ENCODE measurements at regions not wholly inside any gene's neighbourhood (a gene's known extent, or its start where the extent isn't known, plus 50 kb on each side); places are given as distances from the start of the nearest gene placed in this dataset.
"Not testable (repeated sequence)": the region's sequence is repeated elsewhere in the genome, so short reads cannot be mapped to it uniquely, and the experiment has no call there.

GRCh38 chr2:221915926-221916325 is 343.8 kb upstream of the EPHA4 start:
- DNase-seq (ENCODE audit: low spot score), result no peak

DNA sequence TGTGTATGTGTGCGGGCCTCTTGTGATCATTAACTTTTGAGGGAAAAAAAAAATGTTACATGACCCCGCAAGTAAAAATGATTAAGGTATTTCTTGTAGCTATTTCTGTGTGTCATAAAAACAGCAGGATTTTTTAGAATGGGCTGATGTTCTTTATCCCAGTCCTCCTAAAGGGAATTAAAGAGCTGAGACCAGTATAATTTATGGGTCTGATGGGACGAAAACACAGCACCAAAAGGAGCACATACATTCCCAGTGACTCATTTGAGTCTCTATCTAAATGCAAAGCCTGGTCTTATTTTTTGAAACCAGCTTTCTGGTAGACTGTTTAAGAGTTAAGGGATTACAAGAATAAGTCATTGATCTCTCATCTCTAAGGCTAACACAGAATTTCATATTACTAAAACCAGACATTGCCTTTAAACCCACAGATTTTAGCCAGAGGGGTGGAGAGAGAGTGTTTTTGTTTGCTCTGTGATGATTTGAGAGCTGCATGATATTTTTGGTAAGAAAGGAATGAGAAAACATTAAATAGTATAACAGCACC is 342.3 kb upstream of the EPHA4 start:
- DNase-seq (ENCODE audit: low spot score), result no peak

- DNase-seq (ENCODE audit: low spot score), result no peak
Measured at GRCh38 chr2:221911890-221912289, 339.8 kb upstream of the EPHA4 start.

GRCh38 chr2:221911321-221911720 is 339.2 kb upstream of the EPHA4 start:
- no peak for DNase-seq (ENCODE audit: low spot score)

DNA sequence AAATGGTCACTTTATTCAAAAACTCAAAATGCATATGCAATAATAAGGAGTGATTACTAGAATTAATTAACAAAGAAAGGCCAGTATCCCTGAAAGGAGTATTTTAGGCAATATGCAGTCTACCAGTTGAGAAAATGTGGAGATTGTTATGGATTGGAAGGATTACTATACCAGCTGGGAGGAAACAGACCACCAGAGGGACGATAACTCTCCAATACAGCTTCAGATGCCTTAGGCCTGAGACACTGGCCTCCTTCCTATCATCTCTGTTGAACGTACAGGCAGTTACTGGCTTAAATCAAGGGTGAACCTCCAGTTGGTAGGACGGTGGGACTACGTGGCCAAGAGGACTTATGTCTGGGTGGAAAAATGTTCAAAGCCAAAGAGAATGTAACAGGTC is 336.4 kb upstream of the EPHA4 start:
- DNase-seq (ENCODE audit: low spot score), result no peak

- no peak for DNase-seq (ENCODE audit: low spot score)
Measured at GRCh38 chr2:221897718-221898117, 325.6 kb upstream of the EPHA4 start.

DNA sequence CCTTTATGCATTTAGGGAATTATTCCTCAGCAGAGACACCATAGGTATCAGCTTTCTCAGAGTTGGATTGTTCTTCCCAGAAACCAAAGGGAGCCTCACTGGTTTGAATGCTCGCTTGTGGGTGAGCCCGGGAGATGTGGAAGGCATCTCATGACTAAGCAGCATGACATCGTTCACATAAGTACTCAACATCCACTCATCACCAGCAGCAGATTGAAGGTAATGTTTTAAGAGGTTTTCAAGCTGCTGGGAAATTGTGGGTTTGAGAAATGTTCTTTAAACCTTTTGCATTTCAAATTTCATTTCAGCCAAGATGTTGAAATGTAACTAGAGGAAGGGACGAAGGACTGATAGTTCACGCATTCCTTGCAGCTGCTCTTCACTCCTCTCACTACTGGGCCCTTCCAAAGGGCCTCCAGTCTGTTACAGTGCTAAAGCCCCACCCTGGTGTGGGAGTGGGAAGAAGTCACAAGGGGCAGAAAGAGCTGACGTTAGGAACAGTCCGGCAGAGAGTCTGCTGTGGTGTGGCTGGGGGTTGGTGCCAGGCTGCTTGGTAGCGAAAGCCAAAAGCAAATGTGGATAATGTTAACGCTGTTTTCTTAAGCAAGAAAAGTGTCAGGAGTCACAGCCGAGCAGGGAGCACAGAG is 324.5 kb upstream of the EPHA4 start:
- no peak for DNase-seq (ENCODE audit: low spot score)

DNA sequence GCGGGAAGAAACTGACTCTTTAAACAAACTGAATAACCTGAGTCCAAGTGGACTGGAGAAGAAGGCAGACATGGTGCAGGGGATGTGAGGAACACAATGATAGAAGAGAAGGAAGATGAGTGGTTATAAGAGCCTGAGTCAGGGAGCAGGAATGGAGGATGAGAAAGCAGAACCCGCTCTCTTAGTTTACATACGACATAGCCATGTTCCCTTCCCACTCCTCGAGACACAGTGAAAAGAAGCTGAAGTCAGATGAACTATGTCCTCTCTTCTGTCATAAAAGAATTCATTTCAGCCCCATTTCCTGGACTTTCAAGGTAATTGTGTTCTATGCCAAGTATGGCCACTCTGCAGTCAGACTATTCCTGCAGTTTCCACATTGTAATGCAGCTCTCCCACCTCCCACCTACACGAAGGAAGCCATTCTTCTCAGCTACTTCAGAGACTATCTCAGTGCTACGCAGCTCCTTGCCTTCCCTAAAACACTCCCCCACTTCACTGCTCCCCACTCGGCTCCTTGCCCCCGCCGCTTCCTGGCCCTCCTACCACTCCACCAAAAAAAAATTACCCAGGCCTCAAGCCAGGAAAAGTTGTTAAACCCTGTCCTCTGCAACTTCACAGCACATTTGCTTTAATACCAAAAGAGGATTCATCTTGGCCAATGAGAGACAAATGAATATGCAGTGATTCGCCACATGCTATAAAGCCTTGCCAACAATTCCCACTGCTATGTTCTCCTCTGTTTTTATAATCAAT is 323.4 kb upstream of the EPHA4 start:
- no peak for DNase-seq (ENCODE audit: low spot score)

DNA sequence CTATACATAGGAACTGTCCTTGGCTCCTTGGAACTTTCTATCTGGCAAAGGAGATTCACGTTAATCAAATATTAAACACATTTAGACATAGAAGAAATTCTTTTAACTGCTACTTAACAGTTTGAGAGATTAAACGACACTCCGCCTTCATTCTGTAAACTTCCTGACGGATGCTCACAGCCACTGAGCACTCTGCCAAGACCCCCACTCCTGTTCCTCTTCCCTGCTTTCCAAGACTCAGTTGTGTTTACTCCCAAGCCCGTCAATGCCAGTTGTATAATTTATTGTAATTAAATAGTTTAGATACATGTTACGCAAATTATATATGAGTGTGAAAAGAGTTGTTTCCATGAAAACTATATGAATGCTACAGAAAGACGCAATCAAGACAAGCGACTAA is 321.4 kb upstream of the EPHA4 start:
- DNase-seq (ENCODE audit: low spot score), result no peak

DNA sequence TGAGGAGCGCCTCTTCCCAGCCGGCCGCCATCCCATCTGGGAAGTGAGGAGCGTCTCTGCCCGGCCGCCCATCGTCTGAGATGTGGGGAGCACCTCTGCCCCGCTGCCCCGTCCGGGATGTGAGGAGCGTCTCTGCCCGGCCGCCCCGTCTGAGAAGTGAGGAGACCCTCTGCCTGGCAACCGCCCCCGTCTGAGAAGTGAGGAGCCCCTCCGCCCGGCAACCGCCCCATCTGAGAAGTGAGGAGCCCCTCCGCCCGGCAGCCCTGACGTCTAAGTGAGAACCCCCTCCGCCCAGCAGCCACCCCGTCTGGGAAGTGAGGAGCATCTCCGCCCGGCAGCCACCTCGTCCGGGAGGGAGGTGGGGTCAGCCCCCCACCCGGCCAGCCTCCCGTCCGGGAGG is 319.9 kb upstream of the EPHA4 start:
- DNase-seq (ENCODE audit: low spot score), result not testable (repeated sequence)

DNA sequence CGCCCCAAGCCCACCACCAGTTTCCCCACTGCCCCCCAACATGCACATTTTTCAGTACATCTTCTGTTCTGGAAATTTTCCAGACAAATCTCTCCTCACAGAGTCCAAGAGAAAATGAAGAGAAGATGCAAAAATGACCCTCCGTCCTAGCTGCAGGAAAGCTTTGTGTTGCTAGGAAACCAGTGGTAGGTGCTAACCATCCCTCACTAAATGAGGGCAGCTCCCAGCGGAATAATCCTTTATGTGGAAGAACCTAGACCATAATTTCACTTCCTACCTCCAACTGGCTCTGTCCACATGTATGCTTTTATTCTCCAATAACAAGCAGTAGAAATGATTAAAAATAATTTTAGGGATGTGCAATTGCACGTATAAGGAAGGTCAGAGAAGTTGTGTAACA is 311.9 kb upstream of the EPHA4 start:
- no peak for DNase-seq (ENCODE audit: low spot score)

- no peak for DNase-seq (ENCODE audit: low spot score)
Measured at GRCh38 chr2:221876016-221876415, 303.9 kb upstream of the EPHA4 start.

- DNase-seq (ENCODE audit: low spot score), result no peak
Measured at GRCh38 chr2:221874444-221874843, 302.3 kb upstream of the EPHA4 start.

- DNase-seq (ENCODE audit: low spot score), result no peak
Measured at GRCh38 chr2:221857719-221858118, 285.6 kb upstream of the EPHA4 start.

DNA sequence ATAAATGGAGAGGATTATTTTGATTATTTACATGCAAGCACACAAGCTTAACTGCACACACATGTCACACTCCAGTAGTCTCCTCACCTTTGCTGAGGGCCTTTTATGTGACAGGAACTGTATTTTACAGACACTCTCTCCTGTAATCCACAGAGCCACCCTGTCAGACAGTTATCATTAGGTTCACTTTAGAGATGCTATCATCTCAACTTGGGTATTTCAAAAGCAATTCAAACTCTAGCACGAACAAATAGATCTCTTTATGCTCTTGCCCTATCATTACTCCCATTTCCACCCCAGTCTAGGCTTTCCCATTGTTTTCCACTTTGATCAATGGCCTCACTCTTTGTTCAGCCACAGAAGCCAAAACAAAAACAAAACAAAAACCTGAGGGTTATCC is 281.2 kb upstream of the EPHA4 start:
- DNase-seq (ENCODE audit: low spot score), result no peak

DNA sequence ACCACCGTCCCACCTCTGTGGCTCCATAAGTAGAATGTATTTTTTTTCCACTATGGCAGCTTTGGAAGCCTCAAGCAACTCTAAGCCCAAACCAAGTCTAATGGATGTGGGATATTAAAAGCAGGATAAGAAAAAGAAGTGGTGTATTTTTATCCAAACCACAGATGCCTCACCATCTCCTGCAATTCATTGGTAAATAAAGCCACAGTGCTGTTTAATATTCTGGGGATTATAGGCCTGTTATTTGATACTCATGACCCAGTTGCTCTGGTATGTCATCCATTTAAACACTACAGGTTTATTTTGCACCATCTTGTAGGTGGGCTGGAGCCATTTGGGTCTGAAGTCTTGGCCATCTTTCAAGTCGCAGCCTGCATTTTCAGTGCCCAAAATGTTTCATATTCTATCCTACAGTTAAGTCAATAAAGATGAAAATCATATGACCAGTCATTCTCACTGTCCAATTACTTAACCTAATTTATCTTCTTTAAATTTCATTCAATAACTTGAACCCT is 279.5 kb upstream of the EPHA4 start:
- no peak for DNase-seq (ENCODE audit: low spot score)

DNA sequence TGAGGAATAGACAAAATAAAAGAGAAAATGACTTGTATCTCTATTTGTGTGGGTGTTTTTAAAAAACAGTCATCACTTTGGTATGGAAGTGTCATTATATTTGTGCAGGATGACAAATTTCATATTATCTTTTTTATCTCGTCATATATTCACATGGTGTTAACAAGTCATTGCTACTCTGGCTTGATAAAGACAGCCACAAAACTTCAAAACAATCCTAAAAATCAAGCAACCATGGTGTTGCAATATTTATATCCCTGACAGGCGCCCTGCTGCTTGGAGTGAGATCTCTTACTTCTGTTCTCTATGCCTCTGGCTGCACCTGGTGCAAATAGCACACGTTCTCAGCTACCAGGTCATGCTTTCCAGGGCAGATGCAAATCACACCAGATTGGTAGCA is 278.0 kb upstream of the EPHA4 start:
- DNase-seq (ENCODE audit: low spot score), result no peak

GRCh38 chr2:221848286-221848685 is 276.2 kb upstream of the EPHA4 start:
- DNase-seq (ENCODE audit: low spot score), result no peak

GRCh38 chr2:221845021-221845365 is 272.9 kb upstream of the EPHA4 start:
- no peak for DNase-seq (ENCODE audit: low spot score)

DNA sequence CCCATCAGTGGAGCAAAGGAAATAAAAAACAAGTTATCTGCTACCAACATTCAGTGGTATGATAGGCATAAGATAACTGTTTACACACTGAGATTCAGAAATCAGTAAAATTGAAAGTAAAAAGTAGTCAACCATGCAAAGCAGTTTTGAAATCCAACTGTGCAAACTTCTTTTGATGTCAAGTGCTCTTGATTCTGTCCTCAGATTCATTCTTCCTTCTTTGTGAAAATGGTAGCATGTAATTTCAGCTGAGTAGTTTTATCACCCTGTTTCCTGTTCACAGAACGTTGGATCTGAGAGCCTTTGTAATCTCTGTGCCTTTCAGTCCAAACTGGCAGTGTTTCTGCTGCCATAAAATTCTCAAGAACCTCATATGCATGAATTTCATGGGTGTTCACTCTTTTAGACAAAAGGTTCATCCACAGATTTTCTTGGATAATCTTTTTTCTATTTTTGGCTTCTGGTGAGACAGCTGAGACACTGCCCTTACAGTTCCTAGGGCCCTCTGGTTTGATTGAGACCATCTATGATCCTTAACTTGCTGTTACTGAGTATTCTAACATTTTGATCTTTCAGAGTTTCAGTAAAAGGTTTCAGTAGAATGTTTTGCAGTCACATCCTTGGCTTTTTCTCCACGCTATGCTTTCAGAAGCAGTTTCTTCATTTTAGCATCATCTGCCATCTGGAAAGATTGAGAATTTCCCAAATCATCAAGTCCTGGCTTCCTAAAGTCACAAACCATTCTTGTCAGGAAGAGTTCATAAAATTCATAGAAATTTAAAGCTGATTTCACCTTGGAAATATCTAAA is 272.3 kb upstream of the EPHA4 start:
- no peak for DNase-seq (ENCODE audit: low spot score)

- no peak for DNase-seq (ENCODE audit: low spot score)
Measured at GRCh38 chr2:221836095-221836494, 264.0 kb upstream of the EPHA4 start.

GRCh38 chr2:221833966-221834365 is 261.9 kb upstream of the EPHA4 start:
- DNase-seq (ENCODE audit: low spot score), result no peak

DNA sequence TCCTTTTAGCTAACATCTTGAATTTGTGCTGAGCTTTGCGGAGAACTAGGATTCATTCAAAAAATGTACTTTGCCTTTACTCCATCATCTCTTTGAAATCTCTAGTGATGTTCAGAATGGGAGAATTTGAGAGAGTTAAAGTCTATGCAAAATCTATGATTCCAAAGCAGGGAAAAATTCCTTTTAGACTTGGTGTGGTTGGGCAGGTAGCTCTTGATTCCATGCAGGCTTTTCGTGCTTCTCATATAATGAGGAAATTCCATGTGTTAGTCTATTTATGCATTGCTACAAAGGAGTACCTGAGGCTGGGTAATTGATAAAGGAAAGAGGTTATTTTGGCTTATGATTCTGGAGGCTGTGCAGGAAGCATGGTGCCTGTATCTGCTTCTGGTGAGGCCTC is 258.9 kb upstream of the EPHA4 start:
- DNase-seq (ENCODE audit: low spot score), result no peak

Data from HuH-7.5 (cell line).